GM20000 (cell line): ENCODE measurements at regions not wholly inside any gene's neighbourhood (a gene's known extent, or its start where the extent isn't known, plus 50 kb on each side); places are given as distances from the start of the nearest gene placed in this dataset.

Source experiments
- DNase-seq: peaks from one replicate; pipeline ENCODE4 v3.0.0; 2012; ENCODE audit warnings: low spot score
- TF ChIP-seq, protein P1 (sequence below): IDR thresholded peaks from 2 replicates; pipeline ENCODE4 v1.5.1; 2012; ENCODE audit warnings: mild to moderate bottlenecking, control low read depth; ENCODE audit errors: extremely low read depth, missing control alignments

DNA sequence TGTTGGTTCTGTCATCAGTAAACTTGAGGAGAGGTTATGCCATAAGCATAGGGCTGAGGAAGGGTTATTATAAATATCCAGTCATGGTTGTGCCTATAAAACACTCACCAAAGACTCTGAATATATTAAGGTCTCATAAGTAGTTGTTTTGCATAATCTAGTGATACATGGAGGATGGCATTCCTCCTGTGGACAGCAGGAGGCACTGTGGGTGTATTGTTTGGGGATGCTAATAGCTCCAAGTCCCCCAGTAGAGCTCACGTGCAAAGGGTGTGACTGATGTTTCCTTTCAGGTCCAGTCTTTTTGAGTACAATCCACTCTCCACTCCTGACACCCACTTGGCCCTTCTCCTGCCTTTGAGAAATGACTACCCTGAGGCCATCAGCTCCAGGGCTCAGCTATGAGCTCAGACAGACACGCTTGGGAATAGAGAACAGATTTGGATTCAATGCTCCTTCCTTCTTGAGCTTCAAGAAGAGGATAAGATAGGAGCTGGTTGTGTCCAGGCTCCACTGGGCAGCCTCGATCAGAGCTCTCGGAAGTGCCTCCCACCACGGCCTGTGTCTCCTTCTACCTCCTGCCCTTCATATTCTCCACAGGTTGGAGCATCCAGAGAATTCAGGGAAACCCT, 85.2 kb upstream of the IGLL5 start:
- DNase-seq = peak; percentile 44
- TF ChIP-seq, protein P1, sequence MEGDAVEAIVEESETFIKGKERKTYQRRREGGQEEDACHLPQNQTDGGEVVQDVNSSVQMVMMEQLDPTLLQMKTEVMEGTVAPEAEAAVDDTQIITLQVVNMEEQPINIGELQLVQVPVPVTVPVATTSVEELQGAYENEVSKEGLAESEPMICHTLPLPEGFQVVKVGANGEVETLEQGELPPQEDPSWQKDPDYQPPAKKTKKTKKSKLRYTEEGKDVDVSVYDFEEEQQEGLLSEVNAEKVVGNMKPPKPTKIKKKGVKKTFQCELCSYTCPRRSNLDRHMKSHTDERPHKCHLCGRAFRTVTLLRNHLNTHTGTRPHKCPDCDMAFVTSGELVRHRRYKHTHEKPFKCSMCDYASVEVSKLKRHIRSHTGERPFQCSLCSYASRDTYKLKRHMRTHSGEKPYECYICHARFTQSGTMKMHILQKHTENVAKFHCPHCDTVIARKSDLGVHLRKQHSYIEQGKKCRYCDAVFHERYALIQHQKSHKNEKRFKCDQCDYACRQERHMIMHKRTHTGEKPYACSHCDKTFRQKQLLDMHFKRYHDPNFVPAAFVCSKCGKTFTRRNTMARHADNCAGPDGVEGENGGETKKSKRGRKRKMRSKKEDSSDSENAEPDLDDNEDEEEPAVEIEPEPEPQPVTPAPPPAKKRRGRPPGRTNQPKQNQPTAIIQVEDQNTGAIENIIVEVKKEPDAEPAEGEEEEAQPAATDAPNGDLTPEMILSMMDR = peak; percentile 11

DNA sequence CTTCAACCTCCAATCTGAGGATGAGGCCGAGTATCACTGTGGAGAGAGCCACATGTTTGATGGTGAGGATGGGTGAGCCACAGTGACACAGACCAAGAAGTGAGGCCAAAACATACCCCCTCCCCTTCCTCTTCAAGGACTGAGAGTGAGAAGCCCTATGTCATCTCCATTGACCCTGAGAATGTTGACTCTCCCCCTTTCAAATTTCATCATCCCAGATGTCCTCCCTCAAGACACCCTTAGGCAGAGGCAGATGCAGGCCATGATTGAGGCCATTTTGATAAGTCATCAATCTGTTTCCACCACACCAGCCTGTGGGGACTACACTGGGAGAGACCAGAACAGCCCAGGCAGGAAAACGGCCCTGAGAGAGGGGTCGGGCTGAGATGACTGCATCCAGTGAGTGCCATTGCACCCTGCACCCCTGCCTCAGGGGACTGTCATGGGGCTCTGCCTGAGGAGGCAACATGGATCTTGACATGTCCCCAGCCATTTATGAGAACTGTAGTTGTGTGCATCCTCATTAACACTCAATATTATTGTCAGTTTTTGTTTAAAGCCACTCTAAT, 84.2 kb upstream of the IGLL5 start:
- no peak for DNase-seq
- TF ChIP-seq, protein P1 = no peak

DNA sequence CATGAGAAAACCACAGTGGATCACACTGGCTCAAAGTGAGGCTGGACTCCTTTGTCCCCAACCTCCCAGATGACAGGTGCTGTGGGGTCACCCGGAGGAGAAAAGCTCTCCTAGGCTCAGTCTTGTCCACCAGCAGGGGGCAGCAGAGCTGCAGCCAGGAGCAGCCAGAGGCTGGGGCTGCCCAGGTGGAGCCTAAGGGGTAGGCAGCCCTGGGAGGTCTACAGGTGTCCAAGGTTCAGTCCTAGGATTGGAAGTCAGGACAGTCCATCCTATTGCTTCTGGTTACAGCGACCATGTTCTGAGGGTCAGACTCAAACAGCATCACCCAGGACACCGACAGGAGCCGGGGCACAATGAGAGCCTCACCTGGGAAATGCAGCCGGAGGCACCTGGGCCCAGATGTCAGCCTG, 77.6 kb upstream of the IGLL5 start:
- TF ChIP-seq, protein P1 = peak; percentile 51
- peak; percentile 43 for DNase-seq

DNA sequence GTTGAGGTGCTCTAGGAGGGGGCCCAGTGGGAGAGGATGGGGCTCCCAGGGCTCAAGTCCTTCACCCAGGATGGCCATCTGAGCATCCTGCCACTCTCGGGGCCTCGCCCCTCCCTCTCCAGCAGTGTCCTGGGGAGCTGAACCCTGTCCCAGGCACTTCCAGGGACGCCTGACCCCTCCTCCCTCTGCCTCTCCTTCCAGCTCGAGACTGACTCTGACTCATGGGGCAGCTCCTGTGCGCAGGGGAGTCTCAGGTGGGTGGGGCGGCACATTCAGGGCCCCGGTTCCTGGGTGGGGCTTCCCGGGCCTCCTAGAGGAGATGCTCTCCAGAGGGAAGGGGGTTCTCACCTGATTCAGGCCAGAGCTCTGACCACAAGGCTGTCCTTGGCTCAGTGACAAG, 77.1 kb upstream of the IGLL5 start:
- no peak for DNase-seq
- TF ChIP-seq, protein P1 = no peak

DNA sequence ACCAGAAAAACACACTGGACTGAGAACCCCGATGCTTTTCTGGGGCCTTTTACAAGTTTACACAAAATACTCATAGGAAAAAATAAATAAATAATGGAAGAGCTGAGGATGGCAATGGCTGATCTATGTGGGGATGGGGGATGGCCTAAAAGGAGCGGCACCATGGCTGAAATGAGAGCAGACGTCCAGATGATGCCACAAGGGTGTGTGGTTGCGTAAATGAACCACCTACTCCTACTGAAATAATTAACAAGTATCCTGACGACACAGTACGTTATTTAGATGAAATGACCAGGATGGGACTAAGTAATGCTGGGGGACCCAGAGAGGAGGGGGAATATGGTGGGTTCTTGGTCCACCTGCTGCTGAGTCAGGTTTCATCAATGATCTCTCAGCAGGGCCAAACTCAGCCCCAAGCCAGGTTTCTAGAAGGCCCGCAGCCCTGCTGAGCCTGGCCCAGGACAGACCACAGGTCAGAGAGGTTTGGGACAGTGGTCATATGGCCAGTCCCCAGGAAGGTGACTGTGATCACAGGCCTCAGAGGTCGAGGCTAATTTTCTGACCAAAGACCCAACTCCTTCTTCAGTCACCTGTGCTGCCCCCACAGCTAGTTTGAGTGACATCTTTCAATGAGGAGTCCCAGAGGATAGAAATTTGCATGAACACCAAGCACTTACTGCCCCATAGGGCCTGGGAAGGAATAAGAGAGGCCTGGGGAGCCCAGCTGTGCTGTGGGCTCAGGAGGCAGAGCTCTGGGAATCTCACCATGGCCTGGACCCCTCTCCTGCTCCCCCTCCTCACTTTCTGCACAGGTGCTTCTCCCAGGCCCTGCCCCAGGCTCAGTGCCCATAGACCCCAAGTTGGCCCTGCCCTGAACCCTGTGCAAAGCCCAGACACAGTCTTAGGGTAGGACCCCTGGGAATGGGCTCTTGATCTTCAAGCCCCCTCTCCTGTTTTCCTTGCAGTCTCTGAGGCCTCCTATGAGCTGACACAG, 76.3 kb upstream of the IGLL5 start:
- DNase-seq = no peak
- TF ChIP-seq, protein P1 = no peak

DNA sequence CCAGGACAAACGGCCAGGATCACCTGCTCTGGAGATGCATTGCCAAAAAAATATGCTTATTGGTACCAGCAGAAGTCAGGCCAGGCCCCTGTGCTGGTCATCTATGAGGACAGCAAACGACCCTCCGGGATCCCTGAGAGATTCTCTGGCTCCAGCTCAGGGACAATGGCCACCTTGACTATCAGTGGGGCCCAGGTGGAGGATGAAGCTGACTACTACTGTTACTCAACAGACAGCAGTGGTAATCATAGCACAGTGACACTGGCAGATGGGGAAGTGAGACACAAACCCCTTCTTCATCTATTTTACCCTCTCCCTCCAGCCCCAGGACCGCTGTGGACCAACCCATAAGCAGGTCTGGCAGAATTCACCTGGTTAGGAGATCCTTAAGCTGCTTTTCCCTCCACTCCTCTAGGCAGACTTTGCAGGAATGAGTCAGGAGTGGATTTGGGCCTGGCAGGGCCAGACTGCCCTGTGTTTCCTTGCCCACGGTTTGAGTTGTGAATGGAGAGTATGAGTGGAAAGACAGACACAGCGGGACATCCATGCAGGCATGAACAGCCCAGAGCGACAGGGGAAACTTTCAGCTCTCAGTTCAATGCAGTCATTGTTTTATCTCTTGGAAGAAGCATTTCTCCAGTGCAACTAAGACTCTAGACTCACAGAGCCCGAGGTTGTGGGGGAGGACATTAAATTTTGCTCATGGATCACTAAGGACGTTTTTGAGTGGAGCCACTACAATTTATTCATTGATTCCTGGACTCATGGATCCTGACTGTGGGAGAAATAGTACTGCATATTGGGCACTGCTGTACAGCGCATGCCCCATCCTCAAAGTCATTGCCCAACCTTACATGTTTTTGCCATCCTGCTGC, 75.3 kb upstream of the IGLL5 start:
- DNase-seq = no peak
- TF ChIP-seq, protein P1 = no peak
